ENCODE measurements at regions not wholly inside any gene's neighbourhood (a gene's known extent, or its start where the extent isn't known, plus 50 kb on each side); places are given as distances from the start of the nearest gene placed in this dataset.
"Not testable (repeated sequence)": the region's sequence is repeated elsewhere in the genome, so short reads cannot be mapped to it uniquely, and the experiment has no call there.

DNA sequence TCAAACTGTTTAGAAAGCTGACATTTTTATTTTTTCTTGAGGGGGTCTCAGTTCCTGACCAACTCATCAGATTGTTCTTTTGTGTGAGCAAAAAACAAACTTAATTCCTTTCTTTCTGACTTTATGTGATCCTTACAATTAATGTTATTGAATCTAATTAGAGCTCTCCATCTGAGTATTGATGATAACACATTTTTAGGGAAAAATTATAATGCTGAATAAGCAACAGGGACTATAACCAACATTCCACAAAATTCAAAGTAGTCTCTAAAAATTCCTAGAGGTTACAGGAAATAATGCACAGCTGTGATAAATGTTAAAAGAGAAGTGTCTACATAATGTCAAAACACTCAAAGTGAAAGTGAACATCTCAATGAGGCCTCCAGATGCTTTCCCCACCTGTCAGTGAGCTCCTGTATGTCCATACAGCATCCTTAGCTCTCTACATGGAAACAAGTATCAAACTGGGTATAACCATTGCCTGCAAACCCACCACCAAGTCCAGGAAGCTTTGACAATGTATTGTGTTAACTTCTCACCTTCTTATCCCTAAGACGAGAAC lies 786.0 kb upstream of the SLC39A10 start:
- no peak for DNase-seq (ENCODE audit: low read depth in 4 of 4, low spot score in 1 of 4)

DNA sequence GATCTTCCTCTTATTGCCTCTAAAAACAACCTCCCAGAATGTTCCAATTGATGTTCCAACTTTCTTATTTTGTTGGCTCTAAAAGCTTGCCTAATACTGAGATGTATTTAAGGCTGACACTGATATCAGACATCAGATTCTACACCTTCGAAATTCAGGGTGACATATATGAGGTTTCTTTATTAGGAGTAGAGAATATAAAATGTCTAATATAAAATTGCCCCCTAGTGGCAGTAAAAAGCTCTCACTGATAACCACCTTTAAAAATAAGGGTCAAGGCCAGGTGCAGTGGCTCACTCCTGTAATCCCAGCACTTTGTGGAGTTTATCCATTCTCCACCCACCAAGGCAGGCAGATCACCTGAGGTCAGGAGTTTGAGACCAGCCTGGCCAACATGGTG lies 789.7 kb upstream of the SLC39A10 start:
- no peak for DNase-seq (ENCODE audit: low read depth in 4 of 4, low spot score in 1 of 4)

DNA sequence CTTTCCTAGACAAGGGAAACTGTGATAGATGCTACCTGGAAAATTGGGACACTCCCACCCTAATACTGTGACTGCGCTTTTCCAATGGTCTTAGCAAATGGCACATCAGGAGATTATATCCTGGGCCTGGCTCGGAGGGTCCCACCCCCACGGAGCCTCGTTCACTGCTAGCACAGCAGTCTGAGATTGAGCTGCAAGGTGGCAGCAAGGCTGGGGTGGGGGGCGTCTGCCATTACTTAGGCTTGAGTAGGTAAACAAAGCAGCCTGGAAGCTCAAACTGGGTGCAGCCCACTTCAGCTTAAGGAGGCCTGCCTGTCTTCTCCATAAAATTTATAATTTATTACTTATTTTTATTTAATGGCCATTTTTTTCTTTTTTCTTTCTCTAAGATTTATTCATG lies 802.1 kb upstream of the SLC39A10 start:
- no peak for DNase-seq (ENCODE audit: low read depth in 4 of 4, low spot score in 1 of 4)

- DNase-seq (ENCODE audit: low read depth in 4 of 4, low spot score in 1 of 4), result no peak
Measured at GRCh38 chr2:194842871-194843270, 814.2 kb upstream of the SLC39A10 start.

- not testable (repeated sequence) for DNase-seq (ENCODE audit: low read depth in 4 of 4, low spot score in 1 of 4)
Measured at GRCh38 chr2:194834371-194834770, 822.7 kb upstream of the SLC39A10 start.

GRCh38 chr2:194826241-194826640 lies 830.8 kb upstream of the SLC39A10 start:
- DNase-seq (ENCODE audit: low read depth in 4 of 4, low spot score in 1 of 4), result no peak

DNA sequence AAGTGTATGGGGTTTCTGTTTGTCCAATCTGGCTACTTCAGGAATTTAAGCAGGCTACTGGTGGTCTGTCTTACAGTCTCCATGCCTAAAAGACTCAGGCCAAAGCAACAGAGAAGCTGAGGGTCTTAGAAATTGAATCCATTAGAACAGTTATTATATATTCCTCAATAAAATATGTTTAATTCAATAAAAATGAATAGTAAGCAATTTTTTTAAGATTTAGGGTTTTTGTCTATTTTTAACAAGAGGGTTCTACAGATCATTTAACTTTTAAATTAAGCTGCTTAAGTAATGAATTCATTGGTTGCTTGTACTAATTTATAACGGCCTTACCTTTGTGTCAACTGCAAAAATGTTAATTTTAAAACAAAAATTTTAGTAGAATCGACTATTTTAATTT lies 832.6 kb upstream of the SLC39A10 start:
- DNase-seq (ENCODE audit: low read depth in 4 of 4, low spot score in 1 of 4), result no peak

GRCh38 chr2:194822657-194823056 lies 834.4 kb upstream of the SLC39A10 start:
- DNase-seq (ENCODE audit: low read depth in 4 of 4, low spot score in 1 of 4), result no peak

DNA sequence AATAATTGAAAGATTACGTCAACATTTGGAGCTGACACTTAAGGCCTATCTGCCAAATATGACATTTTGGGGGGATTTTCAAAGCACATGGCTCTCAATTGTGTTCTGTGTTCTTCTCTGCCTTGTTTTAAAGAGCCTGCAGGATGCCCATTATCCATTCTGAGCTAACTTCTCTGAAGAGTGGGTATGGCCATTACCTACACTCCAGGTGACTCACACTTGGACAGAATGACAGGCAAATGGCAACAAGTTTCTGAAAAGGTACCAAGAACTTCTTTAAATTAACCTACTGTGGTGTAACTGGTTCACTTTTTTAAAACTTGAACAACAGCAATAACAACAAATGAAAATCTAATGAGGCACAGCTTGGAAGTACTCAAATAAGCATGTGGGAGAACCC lies 834.9 kb upstream of the SLC39A10 start:
- DNase-seq (ENCODE audit: low read depth in 4 of 4, low spot score in 1 of 4), result no peak

DNA sequence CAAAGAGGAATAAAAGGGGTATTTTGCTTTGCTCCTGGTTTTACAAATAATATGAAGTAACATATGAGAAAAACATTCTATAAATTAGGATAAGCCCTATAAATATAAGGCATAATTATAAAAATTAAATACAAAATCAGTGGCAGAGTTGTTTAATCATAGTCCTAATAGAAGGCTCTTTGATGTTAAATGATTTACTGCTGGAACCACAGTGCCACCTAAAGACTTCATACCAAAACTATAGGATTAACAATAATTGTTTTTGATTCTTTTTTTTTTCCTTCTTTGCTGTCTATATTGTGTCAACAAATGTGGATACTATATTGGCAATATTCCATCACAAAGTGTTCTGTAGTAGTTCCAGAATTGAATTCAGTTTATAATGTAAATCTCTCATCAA lies 837.7 kb upstream of the SLC39A10 start:
- DNase-seq (ENCODE audit: low read depth in 4 of 4, low spot score in 1 of 4), result no peak

GRCh38 chr2:194815475-194815874 lies 841.6 kb upstream of the SLC39A10 start:
- DNase-seq (ENCODE audit: low read depth in 4 of 4, low spot score in 1 of 4), result no peak

- no peak for DNase-seq (ENCODE audit: low read depth in 4 of 4, low spot score in 1 of 4)
Measured at GRCh38 chr2:194802589-194802988, 854.4 kb upstream of the SLC39A10 start.

DNA sequence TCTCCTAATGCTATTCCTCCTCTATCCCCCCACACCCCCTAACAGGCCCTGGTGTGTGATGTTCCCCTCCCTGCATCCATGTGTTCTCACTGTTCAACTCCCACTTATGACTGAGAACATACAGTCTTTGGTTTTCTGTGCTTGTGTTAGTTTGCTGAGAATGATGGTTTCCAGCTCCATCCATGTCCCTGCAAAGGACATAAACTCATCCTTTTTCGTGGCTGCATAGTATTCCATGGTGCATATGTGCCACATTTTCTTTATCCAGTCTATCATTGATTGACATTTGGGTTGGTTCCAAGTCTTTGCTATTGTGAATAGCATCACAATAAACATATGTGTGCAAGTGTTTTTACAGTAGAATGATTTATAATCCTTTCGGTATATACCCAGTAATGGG lies 870.0 kb upstream of the SLC39A10 start:
- not testable (repeated sequence) for DNase-seq (ENCODE audit: low read depth in 4 of 4, low spot score in 1 of 4)

GRCh38 chr2:194771394-194771793 lies 885.6 kb upstream of the SLC39A10 start:
- not testable (repeated sequence) for DNase-seq (ENCODE audit: low read depth in 4 of 4, low spot score in 1 of 4)

DNA sequence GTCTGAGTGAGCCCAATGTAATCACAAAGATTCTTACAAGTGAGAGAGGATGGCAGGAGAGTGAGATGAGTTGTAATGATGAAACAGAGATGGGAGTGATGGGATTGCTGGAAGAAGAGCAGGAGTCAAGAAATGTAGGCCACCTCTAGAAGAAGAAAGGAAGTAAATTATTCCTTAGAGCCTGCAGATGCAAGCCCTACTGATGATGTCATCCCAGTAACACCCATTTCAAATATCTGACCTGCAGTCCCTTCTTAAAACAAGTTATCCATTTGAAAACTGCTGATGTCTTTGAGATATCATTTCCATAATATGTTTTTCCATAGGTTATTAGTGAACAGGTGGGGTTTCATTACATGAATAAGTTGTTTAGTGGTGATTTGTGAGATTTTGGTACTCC lies 888.0 kb upstream of the SLC39A10 start:
- no peak for DNase-seq (ENCODE audit: low read depth in 4 of 4, low spot score in 1 of 4)

DNA sequence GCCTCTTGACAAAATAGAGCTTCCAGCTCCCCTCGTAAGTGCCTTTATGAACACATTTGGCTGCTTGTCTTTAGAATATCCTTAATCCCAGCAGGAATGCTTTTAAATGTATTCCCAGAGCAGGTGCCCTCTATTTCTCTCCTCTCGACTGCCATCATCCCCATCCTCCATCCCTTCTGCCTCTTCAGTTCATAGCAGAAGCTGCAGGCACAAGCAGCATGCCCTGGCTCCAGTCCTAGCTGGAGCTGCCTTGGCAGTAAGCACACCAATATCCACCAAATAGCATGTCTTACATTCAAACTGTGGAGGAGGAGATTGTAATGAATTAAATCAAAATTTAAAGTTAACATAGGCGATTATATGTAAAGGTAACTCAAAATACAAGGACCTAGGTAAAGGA lies 891.3 kb upstream of the SLC39A10 start:
- no peak for DNase-seq (ENCODE audit: low read depth in 4 of 4, low spot score in 1 of 4)

DNA sequence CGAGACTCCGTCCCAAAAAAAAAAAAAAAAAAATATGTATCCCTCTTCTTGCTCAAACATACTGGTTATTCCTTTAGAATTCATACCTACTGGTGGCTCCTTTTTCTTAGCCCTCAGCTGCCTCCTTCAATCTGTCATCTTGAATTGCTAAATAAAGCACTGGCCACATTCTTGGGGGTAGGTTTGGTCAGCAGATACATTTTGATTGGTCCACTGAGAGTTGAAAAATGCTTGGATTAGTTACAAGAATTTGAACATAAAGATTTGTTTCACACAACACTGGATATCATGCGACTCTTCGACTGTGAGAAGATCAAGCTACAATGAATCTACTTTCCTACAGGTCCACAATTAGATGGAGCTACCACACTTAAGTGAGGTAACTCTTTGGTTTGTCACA lies 906.1 kb upstream of the SLC39A10 start:
- no peak for DNase-seq (ENCODE audit: low read depth in 4 of 4, low spot score in 1 of 4)

DNA sequence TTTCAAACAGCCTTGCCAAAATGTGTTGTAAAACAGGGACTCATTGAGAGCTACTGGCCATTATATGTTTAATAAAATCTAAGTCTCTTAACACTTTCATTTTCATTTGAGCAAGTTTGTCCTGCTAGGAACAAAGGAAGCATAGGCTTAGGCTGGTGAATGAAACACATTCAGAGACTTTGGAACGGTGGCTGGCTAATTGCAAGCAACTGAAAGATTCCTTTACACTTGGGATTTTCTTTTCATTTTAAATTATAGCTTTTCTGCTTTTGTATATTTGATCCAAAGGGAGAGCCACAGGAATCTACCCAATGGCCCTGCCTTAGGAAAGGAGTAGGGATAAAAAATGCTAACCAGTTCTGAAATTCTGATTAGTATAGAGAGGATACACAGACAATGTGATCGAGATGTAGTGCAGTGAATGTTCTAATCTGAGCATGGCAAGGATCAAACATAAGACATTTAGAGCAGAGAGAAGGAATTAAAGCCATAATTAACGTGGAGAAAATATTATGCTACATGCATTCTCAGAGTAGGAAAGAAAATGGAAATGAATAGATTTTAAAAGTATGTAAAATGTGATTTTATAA lies 911.4 kb upstream of the SLC39A10 start:
- no peak for DNase-seq (ENCODE audit: low read depth in 4 of 4, low spot score in 1 of 4)

DNA sequence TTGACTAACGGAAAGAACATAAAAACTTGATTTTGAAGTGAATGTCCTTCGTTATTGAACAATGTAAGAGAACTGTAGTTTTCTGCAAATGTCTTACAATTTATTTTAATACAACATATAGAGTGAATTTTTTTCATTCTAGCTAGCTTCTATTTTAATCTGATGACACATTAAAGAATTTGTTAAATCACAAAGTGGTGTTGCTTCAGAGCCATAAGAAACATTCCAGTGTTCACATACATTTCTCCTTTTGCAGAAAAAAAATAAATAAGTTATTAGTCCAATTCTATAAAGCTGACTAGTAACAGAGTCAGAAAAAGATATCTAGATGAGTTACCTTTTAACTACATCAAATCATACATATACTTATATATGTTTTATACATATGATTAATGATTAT lies 914.3 kb upstream of the SLC39A10 start:
- DNase-seq (ENCODE audit: low read depth in 4 of 4, low spot score in 1 of 4), result no peak

- no peak for DNase-seq (ENCODE audit: low read depth in 4 of 4, low spot score in 1 of 4)
Measured at GRCh38 chr2:194739217-194739616, 917.8 kb upstream of the SLC39A10 start.

GRCh38 chr2:194735837-194736542 lies 921.0 kb upstream of the SLC39A10 start:
- DNase-seq (ENCODE audit: low read depth in 4 of 4, low spot score in 1 of 4), result no peak

DNA sequence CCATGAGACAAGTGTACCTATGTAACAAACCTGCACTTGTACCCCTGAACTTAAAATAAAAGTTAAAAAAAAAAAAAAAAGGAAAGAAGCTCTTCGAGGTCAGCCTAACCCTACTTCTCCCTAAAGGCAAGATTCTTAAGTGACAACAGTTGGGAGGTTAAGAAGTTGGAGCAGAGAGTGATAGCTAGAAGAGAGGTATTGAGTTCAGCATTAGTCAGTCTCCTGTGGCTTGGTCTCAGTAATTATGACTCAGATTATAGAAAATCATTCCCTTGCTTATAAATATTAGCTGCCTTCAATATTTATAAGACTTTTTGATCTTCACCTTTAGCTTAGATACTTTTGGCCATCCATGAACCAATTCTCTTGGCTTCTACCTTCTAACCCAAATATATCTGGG lies 926.8 kb upstream of the SLC39A10 start:
- DNase-seq (ENCODE audit: low read depth in 4 of 4, low spot score in 1 of 4), result no peak

GRCh38 chr2:194725169-194725568 lies 931.9 kb upstream of the SLC39A10 start:
- no peak for DNase-seq (ENCODE audit: low read depth in 4 of 4, low spot score in 1 of 4)
